AG20443 (cell line): ENCODE measurements at regions not wholly inside any gene's neighbourhood (a gene's known extent, or its start where the extent isn't known, plus 50 kb on each side); places are given as distances from the start of the nearest gene placed in this dataset.

Experiments used
- DNase-seq: peaks from one replicate; pipeline ENCODE4 v3.0.0; 2012; ENCODE audit warnings: low spot score, mixed read lengths

DNA sequence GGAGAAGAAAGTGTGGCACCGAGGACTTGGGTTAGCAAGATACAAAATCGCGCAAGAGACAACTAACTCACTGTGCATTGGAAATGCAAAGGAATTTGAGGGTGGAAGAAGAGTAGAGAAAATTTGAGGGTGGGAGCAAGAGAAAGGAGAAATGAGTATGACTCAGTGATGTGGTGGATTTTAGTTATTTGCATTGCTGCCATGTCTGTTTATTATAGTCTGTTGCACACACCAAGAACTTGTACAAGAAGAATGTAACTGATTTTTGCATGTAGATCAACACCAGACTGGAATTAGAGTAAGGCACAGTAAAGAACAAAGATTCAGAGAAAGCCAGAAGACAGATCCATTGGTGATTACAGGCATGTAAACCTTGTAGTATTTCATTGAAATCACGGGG is 71.6 kb upstream of the SMIM36 start:
- no peak for DNase-seq

DNA sequence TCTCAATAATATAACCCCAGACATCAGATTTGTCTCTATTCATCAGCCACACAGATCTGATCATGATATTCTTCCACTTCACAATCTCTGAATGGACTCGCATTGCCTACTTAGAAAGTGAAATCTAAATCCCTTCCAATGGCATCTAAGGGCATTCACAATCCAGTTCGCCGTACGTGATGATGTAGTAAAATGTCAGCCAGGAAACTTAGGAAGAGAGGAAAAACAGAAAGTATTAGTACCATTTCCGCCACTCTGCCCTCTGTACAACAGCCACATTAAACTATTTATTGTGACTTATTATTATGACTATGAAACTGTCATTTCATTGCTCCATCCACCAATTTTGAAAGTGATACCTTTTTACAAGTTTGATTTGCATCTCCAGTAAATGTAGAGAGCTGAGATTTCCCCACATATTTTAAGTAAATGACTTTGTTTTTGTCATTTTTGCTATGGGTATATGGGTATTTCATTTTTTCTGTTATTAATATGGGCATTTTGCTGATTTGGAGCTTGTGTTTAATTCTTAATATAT is 69.4 kb upstream of the SMIM36 start:
- DNase-seq: no peak

DNA sequence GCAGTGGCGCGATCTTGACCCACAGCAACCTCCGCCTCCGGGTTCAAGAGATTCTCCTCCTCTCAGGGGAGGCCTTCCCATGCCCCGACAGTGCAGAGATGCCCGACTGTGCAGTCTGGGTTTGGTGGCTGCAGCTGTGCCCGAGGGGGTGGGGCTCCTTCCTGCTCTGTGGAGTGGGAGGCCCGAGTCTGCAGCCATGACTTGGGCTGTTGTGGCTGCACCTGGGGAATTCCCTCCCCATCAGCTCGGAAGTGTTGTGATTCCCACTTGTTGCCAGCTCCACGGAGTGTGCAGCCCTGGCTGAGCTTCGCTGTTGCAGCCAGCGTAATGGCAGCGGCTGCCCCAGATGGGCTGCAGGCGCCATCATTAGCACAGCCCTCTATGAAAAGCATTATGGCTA is 66.4 kb upstream of the SMIM36 start:
- peak; percentile 12 for DNase-seq

DNA sequence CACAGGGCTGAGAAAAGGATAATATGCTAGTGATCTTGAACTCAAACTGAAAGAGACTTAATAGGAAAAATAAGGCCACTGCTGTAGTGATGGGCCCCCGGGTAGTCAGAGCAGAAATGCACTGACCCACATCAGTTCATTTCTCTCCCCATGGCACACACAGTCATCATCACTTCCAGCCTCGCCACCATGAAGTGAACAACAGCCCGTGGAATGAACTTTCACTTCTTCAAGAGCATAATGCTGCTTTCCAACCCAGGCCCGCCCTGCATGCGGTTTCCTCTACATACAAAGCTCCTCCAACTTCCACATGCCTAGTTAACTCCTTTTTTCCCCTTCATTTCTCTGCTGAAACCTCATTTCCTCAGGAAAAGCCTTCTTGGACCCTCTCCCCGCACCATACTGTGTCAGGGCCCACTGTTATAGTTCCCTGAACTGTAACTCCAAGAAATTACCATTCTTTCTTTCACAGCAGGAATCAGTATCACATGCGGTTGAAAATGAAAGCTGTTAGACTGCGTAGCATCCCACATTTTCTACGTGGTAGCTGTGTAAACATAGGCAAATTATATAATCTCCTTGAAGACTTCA is 65.8 kb upstream of the SMIM36 start:
- DNase-seq: peak; percentile 67

DNA sequence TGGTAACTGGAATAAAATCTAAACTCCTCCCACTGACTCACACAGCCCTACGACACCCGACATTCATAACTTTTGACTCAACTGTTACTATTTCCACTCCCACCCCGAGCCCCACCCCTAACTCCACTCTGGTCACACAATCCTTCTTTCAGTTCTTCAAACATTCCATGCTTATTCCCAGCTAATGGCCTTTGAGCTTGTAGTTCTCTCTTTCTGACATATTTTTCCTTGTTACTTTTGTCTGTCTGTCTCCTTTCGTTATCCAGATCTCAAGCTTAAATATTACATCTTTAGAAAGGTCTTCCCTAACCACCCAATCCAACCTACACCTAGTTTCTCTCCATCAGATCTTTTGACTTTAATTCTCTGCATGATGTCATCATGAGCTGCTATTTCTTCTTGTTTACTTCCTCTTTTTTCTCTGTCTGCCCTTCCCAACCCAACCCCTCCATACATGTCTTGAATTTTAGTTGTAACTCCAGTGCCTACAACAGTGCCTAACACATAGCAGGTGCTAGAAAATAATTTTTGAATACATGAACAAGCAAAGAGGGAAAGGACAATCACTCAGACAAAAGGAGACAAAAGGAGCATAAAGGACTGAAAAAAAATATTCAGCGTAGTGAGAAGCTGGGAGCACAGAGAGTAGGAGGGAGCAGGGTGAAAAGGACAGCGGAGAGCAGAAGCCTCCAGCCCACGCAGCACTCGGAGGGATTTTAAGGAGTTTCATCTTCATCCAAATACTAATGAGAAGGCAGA is 65.2 kb upstream of the SMIM36 start:
- DNase-seq: peak; percentile 87

DNA sequence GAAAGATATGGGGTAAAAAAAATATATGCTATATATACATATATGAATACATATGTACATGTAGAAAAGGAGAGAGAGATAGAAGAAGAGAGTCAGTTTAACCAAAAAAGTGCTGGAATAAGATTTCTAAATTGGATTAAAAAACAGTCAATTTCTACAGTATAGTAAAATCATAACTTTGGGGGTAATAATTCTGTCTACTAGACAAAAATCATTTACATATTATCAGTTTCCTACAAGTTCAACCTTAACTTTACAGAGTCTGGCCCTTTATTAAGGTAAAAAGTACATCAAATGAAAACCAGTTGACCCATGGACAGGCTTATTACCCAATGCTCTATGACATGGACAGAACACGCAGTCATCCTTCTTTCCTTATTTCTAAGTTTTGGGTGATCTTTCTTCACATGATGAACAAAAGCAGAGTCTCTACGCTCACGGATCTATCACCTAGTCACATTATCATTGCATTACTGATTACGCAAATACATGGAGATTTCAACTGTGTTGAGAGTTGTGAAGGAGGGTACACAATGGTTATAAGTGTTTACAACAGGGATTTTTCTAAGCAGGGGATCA is 63.9 kb upstream of the SMIM36 start:
- DNase-seq: no peak

DNA sequence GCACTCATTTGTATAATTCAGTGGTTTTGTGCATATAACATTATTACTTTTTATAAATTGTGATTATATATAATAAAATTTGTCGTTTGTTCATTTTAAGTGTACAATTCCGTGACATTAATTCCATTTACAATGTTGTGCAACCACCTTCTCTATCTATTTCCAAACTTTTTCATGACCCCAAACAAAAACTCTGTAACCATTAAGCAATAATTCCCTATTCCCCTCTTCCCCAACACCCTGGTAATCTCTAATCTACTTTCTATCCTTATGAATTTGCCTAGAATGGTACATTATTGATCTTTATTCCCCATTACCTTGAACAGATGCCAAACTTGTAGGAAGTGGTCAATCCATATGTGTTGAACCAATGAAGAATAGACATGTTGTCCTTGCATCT is 61.3 kb upstream of the SMIM36 start:
- DNase-seq: no peak

DNA sequence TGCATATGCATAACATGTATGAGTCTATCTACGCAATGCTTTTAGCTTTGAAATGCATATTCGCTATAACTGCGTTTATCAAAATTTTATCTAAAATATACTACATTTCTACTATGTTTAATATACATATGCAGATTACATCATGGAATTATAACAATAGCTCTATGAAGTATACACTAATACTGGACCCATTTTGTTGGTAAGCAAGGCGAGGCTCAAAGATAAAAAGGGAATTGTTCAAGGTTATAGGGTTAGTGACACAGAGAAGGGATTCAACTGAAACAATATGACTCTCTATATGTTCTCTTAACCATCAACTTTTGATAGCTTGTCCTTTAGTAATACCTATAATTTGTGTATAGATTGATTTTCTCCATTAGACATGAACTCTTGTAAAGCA is 60.9 kb upstream of the SMIM36 start:
- no peak for DNase-seq

DNA sequence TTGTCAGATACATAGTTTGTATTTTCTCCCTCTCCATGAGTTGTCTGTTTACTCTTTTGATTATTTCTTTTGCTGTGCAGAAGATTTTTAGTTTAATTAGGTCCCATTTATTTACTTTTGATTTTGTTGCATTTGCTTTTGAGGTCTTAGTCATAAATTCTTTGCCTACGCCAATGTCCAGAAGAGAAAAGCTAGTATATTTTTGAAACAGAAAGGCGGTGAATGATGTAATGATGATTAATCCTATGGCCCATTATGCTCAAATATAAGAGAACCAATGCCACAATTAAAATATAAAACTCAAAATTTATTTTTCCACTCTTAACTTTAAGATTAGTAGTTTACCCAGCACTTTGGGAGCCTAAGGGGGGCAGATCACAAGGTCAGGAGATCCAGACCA is 59.8 kb upstream of the SMIM36 start:
- no peak for DNase-seq

DNA sequence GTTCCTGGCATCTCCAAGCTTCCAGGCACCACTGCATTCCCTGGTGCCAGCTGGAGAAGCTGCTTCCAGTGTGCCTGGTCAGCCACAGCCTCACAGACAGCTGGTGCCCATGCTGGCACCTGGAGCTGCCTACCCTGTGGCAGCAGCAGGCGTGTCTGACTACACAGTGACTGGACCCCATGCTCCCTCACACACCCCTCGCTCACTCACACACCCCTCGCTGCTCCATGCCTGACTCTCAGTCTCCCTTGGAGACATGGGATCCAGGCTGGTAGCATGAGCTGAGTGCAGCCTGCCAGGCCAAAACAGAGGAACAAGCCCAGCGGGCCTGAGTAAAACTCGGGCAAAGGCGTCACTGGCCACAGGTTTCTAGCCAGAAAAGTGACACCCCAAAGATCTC is 59.1 kb upstream of the SMIM36 start:
- DNase-seq: no peak

DNA sequence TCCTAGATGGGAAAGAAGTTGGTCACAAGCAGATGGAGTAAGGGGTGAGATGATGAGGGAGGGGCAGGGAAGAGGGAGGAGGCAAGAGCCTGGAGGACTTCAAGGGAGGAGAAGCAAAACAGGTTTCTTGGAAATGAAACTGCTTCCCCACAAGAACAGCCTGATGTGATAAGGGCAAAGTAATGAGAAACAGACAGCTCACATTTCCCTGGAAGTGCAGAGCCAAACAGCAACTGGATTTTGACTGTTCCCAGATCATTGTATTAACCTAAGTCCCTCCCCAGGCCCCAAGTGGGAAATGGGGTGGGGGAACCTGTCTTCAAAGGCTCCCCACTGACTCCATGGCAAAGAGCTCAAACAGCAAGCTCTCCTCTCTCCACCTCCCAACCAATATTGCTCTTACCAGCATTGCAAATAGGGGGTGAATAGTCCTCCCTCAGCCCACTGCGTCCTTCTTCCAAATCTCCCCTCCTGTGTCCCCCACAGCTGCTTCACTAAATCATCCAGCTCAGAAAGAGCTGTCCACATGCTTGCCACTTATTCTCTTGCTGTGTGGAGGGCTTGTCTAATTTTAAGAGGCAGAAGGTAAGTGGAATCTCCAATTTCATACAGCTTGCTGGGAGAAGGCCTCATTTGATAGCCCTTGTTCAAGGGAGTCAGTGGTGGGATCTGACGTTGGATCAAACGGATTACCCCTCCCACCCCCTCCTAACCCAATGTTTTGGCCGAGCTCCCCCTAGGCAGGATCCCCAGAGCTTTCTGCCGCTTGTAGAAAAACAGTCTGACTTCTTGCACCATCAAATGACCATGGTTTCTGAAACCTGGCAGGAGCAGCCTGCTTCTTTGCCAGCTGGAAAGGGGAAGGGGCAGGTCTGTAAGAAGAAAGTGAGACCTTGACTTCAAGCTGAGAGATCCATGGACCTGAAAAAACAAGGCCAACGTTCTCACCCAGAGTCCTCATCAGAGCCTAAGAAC is 56.3 kb upstream of the SMIM36 start:
- no peak for DNase-seq

DNA sequence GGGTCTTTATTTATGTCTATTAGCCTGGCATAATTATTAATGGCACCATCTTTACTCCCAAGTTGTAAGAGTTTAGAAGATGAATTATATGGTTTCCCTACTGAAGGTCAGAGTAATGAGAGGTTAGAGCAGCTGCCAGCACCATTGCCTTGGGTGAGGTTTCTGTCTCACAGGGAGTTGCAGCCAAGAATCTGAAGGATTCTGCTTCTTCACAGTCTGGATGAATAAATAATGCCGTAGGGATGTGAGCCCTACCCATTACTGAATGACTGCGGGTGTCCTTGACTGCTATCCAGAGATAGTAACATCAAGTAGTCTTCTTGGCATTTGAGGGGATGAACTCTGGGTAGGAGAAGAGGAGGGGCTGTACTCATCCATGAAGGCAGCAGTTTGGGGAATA is 52.8 kb upstream of the SMIM36 start:
- peak; percentile 41 for DNase-seq

DNA sequence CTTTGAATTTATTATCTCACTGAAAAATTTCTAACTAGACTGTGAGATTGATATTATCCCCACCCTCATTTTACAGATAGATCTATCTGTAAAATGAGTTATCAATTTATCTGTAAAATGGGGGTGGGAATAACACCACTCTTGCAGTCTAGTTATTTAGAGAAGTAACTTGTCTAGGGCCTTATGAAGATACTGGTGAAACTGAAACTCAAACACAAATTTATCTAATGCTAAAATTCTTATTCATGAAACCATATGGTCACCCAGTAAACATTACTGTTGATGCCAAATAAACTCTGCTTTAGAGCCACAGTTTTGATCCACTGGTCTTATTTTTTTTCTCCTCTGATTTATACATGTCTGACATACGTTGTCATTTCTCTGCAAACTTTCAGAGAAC is 52.1 kb upstream of the SMIM36 start:
- no peak for DNase-seq

DNA sequence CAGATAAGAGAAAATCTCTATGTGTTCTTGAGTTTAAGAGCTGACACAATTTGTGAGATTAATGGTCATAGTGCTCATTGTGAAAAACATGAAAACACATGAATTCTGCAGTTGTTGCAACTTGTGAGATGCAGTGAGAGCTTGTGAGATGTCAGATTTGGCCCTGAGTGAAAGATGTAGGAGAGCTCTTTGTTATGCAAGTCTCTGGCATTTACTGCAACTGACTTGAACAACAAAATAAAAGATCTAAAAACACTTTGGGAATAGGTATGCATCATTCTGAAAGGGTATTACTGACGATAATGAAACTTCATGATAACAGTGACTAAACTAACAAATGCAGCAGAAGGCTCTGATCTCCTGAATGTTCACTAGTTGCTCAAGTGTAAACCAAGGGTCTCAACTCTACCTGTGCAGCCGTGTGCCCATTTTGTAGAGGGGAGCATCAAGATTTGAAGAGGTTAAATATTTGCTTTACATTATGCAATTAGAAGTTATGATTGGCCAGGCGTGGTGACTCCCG is 50.8 kb upstream of the SMIM36 start:
- DNase-seq: no peak

DNA sequence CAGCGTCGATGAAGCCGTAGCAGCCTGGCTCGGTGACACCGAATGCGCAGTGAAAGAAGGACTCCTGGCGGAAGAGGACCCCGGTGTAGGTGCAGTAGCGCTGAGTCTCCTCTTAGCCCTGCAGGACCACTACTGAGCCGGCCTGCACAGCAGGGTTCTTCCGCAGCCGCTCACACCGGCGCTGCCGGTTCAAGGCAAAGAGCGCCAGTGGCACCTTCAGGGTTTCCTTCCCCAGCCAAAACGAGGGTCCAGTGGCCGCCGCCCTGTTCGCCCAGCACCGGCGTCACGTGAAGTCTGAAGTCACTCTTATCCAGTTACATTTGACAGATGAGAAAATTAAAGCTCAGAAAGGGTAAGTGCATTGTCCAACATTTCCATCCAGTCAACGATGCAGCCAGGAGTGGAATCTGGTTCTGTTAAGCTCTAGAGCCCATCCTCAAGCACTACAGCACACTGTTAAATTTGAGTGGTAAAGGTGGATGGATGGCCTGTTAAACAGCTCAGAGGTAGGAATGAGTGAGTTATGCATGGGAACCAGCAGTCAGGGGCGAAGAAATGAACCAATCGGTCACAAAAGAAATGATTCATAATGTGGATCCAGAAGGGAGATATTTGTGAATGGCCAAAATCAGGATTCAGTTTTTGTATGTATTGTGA is 50.2 kb upstream of the SMIM36 start:
- DNase-seq: no peak
